ENCODE measurements at regions not wholly inside any gene's neighbourhood (a gene's known extent, or its start where the extent isn't known, plus 50 kb on each side); places are given as distances from the start of the nearest gene placed in this dataset.

GRCh38 chr4:37082912-37083311 is 161.6 kb upstream of the NWD2 start:
- TF ChIP-seq, protein P1, sequence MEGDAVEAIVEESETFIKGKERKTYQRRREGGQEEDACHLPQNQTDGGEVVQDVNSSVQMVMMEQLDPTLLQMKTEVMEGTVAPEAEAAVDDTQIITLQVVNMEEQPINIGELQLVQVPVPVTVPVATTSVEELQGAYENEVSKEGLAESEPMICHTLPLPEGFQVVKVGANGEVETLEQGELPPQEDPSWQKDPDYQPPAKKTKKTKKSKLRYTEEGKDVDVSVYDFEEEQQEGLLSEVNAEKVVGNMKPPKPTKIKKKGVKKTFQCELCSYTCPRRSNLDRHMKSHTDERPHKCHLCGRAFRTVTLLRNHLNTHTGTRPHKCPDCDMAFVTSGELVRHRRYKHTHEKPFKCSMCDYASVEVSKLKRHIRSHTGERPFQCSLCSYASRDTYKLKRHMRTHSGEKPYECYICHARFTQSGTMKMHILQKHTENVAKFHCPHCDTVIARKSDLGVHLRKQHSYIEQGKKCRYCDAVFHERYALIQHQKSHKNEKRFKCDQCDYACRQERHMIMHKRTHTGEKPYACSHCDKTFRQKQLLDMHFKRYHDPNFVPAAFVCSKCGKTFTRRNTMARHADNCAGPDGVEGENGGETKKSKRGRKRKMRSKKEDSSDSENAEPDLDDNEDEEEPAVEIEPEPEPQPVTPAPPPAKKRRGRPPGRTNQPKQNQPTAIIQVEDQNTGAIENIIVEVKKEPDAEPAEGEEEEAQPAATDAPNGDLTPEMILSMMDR (IDR thresholded peaks at IDR 0.05; ENCODE audit: low read depth, low read length, missing control alignments): no peak
- Histone ChIP-seq H3K27me3 (replicated peaks) (no peaks in the 10 kb centered on the region), H3K27ac (no peak overlapping the region), H3K4me3 (ENCODE audit: low read depth, low read length) (no peak overlapping the region), H3K36me3 (replicated peaks) (no peaks in the 10 kb centered on the region)
- in situ Hi-C loops (cut with HindIII; ENCODE audit: low pct_ligation_motif_present, low sequenced_read_pairs): no loop called here
- DNase-seq: no peak

GRCh38 chr4:37095925-37096324 is 148.6 kb upstream of the NWD2 start:
- Histone ChIP-seq H3K27ac (no peak overlapping the region), H3K4me3 (ENCODE audit: low read depth, low read length) (no peak overlapping the region), H3K27me3 (replicated peaks) (no peaks in the 10 kb centered on the region), H3K36me3 (replicated peaks) (no peaks in the 10 kb centered on the region)
- in situ Hi-C loops (cut with HindIII; ENCODE audit: low pct_ligation_motif_present, low sequenced_read_pairs): no loop called here
- TF ChIP-seq, protein P1 (IDR thresholded peaks at IDR 0.05; ENCODE audit: low read depth, low read length, missing control alignments): no peak
- no peak for DNase-seq

- no peak overlapping the region for H3K4me3 ChIP-seq (ENCODE audit: low read depth, low read length)
- no peak overlapping the region for H3K27ac ChIP-seq
- TF ChIP-seq, protein P1 (IDR thresholded peaks at IDR 0.05; ENCODE audit: low read depth, low read length, missing control alignments): no peak
- H3K27me3 ChIP-seq (replicated peaks): no peaks in the 10 kb centered on the region
- H3K36me3 ChIP-seq (replicated peaks): no peaks in the 10 kb centered on the region
- in situ Hi-C loops (cut with HindIII; ENCODE audit: low pct_ligation_motif_present, low sequenced_read_pairs): no loop called here
- no peak for DNase-seq
Observed at GRCh38 chr4:37101182-37101581, 143.4 kb upstream of the NWD2 start.

GRCh38 chr4:37101686-37102085 is 142.9 kb upstream of the NWD2 start:
- Histone ChIP-seq H3K27me3 (replicated peaks) (no peaks in the 10 kb centered on the region), H3K36me3 (replicated peaks) (no peaks in the 10 kb centered on the region), H3K27ac (no peak overlapping the region), H3K4me3 (ENCODE audit: low read depth, low read length) (no peak overlapping the region)
- TF ChIP-seq, protein P1 (IDR thresholded peaks at IDR 0.05; ENCODE audit: low read depth, low read length, missing control alignments): no peak
- in situ Hi-C loops (cut with HindIII; ENCODE audit: low pct_ligation_motif_present, low sequenced_read_pairs): no loop called here
- no peak for DNase-seq

DNA sequence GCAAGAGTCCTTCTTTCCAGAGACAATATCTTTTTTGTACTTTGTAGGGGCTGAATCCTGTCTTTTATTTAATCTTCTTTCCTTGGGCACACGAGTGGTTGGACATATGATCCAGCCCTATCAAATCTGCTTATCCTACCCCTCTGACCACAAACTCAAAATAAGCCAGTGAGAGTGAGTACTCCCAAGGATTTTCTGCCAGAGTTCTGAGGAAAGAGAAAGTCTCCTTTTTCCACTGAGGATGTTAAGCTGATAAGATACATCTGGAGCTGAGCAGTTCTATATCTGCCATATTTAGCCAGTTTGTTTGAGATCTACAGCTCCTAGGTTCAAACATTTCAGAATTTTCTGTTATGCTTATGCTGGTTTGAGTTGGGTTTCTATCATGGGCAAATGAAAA is 134.8 kb upstream of the NWD2 start:
- no peak overlapping the region for H3K4me3 ChIP-seq (ENCODE audit: low read depth, low read length)
- DNase-seq: no peak
- H3K27me3 ChIP-seq (replicated peaks): no peaks in the 10 kb centered on the region
- in situ Hi-C loops (cut with HindIII; ENCODE audit: low pct_ligation_motif_present, low sequenced_read_pairs): no loop called here
- H3K27ac ChIP-seq: no peak overlapping the region
- TF ChIP-seq, protein P1 (IDR thresholded peaks at IDR 0.05; ENCODE audit: low read depth, low read length, missing control alignments): no peak
- H3K36me3 ChIP-seq (replicated peaks): no peaks in the 10 kb centered on the region

DNA sequence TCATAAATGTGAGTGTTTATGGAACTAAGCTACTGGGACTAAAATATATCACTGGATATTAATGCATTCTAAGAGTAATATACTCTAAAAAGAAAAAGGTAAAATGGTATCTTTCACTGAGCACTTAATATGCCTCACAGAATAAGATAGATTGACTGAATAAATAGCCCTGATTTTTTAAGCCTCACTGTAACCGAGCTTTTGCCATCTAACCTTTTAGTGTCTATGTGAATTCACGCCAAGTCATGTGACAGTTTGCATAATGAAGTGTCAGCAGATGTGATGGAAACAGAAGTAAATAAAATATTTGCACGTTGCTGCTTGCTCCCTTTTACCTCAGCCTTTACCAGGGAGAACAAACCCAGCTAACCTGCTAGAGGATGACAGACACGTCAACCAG is 119.7 kb upstream of the NWD2 start:
- DNase-seq: no peak
- Histone ChIP-seq H3K36me3 (replicated peaks) (no peaks in the 10 kb centered on the region), H3K27me3 (replicated peaks) (no peaks in the 10 kb centered on the region), H3K27ac (no peak overlapping the region), H3K4me3 (ENCODE audit: low read depth, low read length) (no peak overlapping the region)
- TF ChIP-seq, protein P1 (IDR thresholded peaks at IDR 0.05; ENCODE audit: low read depth, low read length, missing control alignments): no peak
- in situ Hi-C loops (cut with HindIII; ENCODE audit: low pct_ligation_motif_present, low sequenced_read_pairs): no loop called here

All from brain microvascular endothelial cell (primary cell).